ENCODE measurements at regions not wholly inside any gene's neighbourhood (a gene's known extent, or its start where the extent isn't known, plus 50 kb on each side); places are given as distances from the start of the nearest gene placed in this dataset.

GRCh38 chr3:132189601-132190000, 127.6 kb upstream of the ACP3 start:
- no peak for DNase-seq

- DNase-seq, result no peak
Observed at GRCh38 chr3:132196113-132196512, 121.1 kb upstream of the ACP3 start.

GRCh38 chr3:132198516-132198915, 118.7 kb upstream of the ACP3 start:
- DNase-seq, result no peak

GRCh38 chr3:132199451-132199850, 117.8 kb upstream of the ACP3 start:
- DNase-seq, result no peak

- no peak for DNase-seq
Observed at GRCh38 chr3:132202586-132202985, 114.6 kb upstream of the ACP3 start.

GRCh38 chr3:132203889-132204596, 113.2 kb upstream of the ACP3 start:
- DNase-seq, result no peak

GRCh38 chr3:132205609-132206008, 111.6 kb upstream of the ACP3 start:
- no peak for DNase-seq

GRCh38 chr3:132209855-132210254, 107.4 kb upstream of the ACP3 start:
- DNase-seq, result no peak

- peak; percentile 51 for DNase-seq
Observed at GRCh38 chr3:132210476-132211346, 106.5 kb upstream of the ACP3 start.

GRCh38 chr3:132211896-132212295, 105.3 kb upstream of the ACP3 start:
- DNase-seq, result no peak

GRCh38 chr3:132218817-132219755, 98.1 kb upstream of the ACP3 start:
- no peak for DNase-seq

GRCh38 chr3:132220986-132221385, 96.2 kb upstream of the ACP3 start:
- DNase-seq, result peak; percentile 93

GRCh38 chr3:132222868-132223538, 94.2 kb upstream of the ACP3 start:
- peak; percentile 100 for DNase-seq

GRCh38 chr3:132225664-132226063, 91.5 kb upstream of the ACP3 start:
- no peak for DNase-seq

GRCh38 chr3:132228923-132229322, 88.3 kb upstream of the ACP3 start:
- no peak for DNase-seq

- DNase-seq, result no peak
Observed at GRCh38 chr3:132229641-132230040, 87.6 kb upstream of the ACP3 start.

- DNase-seq, result no peak
Observed at GRCh38 chr3:132230156-132231000, 86.8 kb upstream of the ACP3 start.

GRCh38 chr3:132231633-132232032, 85.6 kb upstream of the ACP3 start:
- DNase-seq, result no peak

- DNase-seq, result peak; percentile 84
Observed at GRCh38 chr3:132232231-132232792, 84.9 kb upstream of the ACP3 start.

- DNase-seq, result no peak
Observed at GRCh38 chr3:132236701-132237651, 80.2 kb upstream of the ACP3 start.
